ENCODE measurements at regions not wholly inside any gene's neighbourhood (a gene's known extent, or its start where the extent isn't known, plus 50 kb on each side); places are given as distances from the start of the nearest gene placed in this dataset.

- no peak for DNase-seq
Measured at GRCh38 chr5:6193310-6193709, 185.0 kb downstream of the MED10 start.

- DNase-seq = no peak
Measured at GRCh38 chr5:6190838-6191237, 187.5 kb downstream of the MED10 start.

- DNase-seq = no peak
Measured at GRCh38 chr5:6188976-6189375, 189.4 kb downstream of the MED10 start.

- DNase-seq = no peak
Measured at GRCh38 chr5:6188344-6188743, 190.0 kb downstream of the MED10 start.

- DNase-seq = no peak
Measured at GRCh38 chr5:6187501-6187900, 190.8 kb downstream of the MED10 start.

GRCh38 chr5:6185574-6185973, 192.8 kb downstream of the MED10 start:
- no peak for DNase-seq

GRCh38 chr5:6184481-6184880, 193.9 kb downstream of the MED10 start:
- no peak for DNase-seq

- DNase-seq = no peak
Measured at GRCh38 chr5:6183391-6184390, 194.7 kb downstream of the MED10 start.

GRCh38 chr5:6182271-6182815, 196.0 kb downstream of the MED10 start:
- no peak for DNase-seq

- DNase-seq = no peak
Measured at GRCh38 chr5:6181871-6182270, 196.5 kb downstream of the MED10 start.

GRCh38 chr5:6181147-6181729, 197.1 kb downstream of the MED10 start:
- DNase-seq = no peak

- no peak for DNase-seq
Measured at GRCh38 chr5:6180231-6180872, 198.0 kb downstream of the MED10 start.

- DNase-seq = no peak
Measured at GRCh38 chr5:6178846-6179532, 199.4 kb downstream of the MED10 start.

GRCh38 chr5:6177926-6178325, 200.4 kb downstream of the MED10 start:
- no peak for DNase-seq

GRCh38 chr5:6176102-6176693, 202.1 kb downstream of the MED10 start:
- no peak for DNase-seq

- no peak for DNase-seq
Measured at GRCh38 chr5:6175172-6175854, 203.0 kb downstream of the MED10 start.

GRCh38 chr5:6169660-6170059, 208.7 kb downstream of the MED10 start:
- DNase-seq = no peak

- DNase-seq = no peak
Measured at GRCh38 chr5:6166698-6167394, 211.5 kb downstream of the MED10 start.

GRCh38 chr5:6163913-6164312, 214.4 kb downstream of the MED10 start:
- no peak for DNase-seq

GRCh38 chr5:6162175-6162574, 216.2 kb downstream of the MED10 start:
- DNase-seq = no peak

- DNase-seq = no peak
Measured at GRCh38 chr5:6161257-6161656, 217.1 kb downstream of the MED10 start.

Measured in activated CD4-positive, alpha-beta T cell treated with anti-CD3 and anti-CD28 coated beads, Interleukin-2, amount 50 U/mL, for 1 hour (primary cell).